Fibroblast of the aortic adventitia (primary cell): ENCODE measurements at regions not wholly inside any gene's neighbourhood (a gene's known extent, or its start where the extent isn't known, plus 50 kb on each side); places are given as distances from the start of the nearest gene placed in this dataset.
A peak's percentile ranks its signal among the peaks of the same experiment; 100 is the strongest.

Experiments used
- DNase-seq: peaks from one replicate; pipeline ENCODE4 v3.0.0-alpha.2; 2010; ENCODE audit warnings: low read depth
- H3K4me3 ChIP-seq: 2 replicates; pipeline ENCODE4 v1.5.1; 2011; ENCODE audit warnings: low read depth, mild to moderate bottlenecking, control low read depth, low read length, moderate library complexity
- CTCF ChIP-seq: IDR thresholded peaks from 2 replicates; pipeline ENCODE4 v1.5.1; 2011; ENCODE audit warnings: mild to moderate bottlenecking, low read length, control low read depth, inconsistent platforms; ENCODE audit not compliant: insufficient read depth

GRCh38 chr10:106498675-106499074 is 665.8 kb downstream of the SORCS1 start:
- no peak overlapping the region for H3K4me3 ChIP-seq
- TF ChIP-seq CTCF: no peak
- no peak for DNase-seq

DNA sequence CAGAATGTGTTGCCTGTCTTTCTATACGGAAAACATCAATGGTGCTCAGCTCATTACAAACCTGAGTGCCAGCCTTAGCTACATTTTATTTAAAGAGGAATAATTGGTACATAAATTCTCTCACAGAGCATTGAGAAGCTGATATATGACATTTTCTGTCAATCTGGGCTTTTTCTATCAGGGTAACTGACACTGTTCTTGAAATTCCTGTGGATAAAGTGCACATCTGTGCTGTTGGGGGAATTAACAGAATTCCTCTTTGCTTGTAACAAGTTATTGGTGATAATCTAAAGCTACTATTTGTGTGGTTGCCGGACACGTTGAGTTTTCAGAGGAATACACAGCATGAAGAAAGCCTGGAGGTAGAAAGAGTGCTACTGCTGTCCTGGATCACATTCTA is 668.6 kb downstream of the SORCS1 start:
- H3K4me3 ChIP-seq: no peak overlapping the region
- DNase-seq: no peak
- no peak for TF ChIP-seq CTCF

DNA sequence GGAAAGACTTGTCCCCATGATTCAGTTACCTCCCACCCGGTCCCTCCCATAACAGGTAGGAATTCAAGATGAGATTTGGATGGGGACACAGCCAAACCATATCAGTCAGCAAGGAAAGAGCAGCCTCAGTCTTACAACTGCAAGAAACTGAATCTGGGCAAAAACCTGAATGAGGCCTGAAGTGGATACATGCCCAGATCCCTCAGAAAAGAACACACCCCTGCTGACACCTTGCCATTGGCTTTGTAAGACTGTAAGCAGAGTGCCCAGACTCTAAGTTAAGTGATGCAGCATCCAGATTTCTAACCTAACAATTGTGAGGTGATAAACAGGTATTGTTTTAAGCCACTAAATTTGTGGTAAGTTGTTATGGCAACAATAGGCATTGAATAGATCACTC is 670.8 kb downstream of the SORCS1 start:
- TF ChIP-seq CTCF: no peak
- no peak overlapping the region for H3K4me3 ChIP-seq
- no peak for DNase-seq

- TF ChIP-seq CTCF: no peak
- no peak for DNase-seq
Measured at GRCh38 chr10:106493226-106493625, 671.3 kb downstream of the SORCS1 start.

GRCh38 chr10:106487726-106488125 is 676.8 kb downstream of the SORCS1 start:
- no peak for TF ChIP-seq CTCF
- no peak for DNase-seq
- H3K4me3 ChIP-seq: no peak overlapping the region

More at GRCh38 chr10:106493226-106493625, 671.3 kb downstream of the SORCS1 start:
- no peak overlapping the region for H3K4me3 ChIP-seq

DNA sequence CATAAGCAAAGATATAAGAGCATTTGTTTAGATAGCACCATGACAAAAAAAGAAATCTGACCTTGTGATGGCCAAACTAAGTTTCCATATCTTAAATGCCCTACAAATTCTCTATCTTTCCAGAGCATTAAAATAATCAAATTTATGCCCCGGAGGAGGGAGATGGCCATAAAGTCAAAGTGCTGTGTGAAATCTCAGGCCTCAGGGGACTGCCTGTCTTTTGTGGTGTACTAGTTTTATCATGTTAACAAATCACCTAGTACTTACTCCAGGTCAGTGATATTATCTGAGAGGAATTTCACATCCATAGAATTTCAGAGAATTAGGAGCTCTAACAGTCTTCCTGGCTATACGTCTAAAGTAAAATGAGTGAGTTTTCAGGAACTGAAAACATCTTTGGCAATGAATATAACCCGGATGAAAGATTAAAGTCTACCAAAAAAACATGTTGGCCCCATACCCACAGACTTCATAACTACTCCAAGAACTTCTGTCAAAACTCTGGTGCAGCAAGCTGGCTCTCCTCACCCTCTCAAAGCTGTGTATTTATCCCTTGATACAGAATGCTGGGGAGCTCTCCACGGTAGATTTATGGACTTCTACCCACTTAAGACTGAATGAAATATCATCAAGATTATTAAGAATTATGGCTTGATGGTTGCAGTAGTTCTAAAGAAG is 682.8 kb downstream of the SORCS1 start:
- no peak overlapping the region for H3K4me3 ChIP-seq
- no peak for TF ChIP-seq CTCF
- DNase-seq: no peak

DNA sequence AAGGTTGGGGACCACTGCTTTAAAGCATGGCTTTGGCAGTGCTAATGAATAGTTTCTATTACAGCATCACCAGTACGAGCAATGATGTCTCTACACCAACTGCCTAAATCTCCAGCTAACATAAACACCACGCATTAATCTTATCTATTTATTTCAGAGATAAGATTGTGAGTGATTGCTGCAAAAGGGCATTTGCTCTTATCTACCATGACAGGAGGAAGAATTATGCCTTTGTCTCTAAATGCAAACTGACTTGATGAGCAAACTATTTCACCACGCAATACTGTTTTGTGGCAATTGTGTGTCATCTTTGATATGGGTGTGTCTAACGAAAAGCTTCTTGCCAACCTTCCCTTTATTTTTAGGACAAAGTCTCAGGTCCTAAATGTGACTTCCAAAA is 684.9 kb downstream of the SORCS1 start:
- peak; percentile 19 for DNase-seq
- TF ChIP-seq CTCF: no peak
- no peak overlapping the region for H3K4me3 ChIP-seq
